ENCODE measurements at regions not wholly inside any gene's neighbourhood (a gene's known extent, or its start where the extent isn't known, plus 50 kb on each side); places are given as distances from the start of the nearest gene placed in this dataset.
A peak's percentile ranks its signal among the peaks of the same experiment; 100 is the strongest.

GRCh38 chr5:61905613-61906012 lies 400.4 kb upstream of the KIF2A start:
- DNase-seq (ENCODE audit: low read depth): no peak

- DNase-seq (ENCODE audit: low read depth): no peak
Measured at GRCh38 chr5:61906820-61907219, 399.2 kb upstream of the KIF2A start.

- no peak for DNase-seq (ENCODE audit: low read depth)
Measured at GRCh38 chr5:61907995-61908394, 398.0 kb upstream of the KIF2A start.

GRCh38 chr5:61910771-61911170 lies 395.2 kb upstream of the KIF2A start:
- DNase-seq (ENCODE audit: low read depth): peak; percentile 16

DNA sequence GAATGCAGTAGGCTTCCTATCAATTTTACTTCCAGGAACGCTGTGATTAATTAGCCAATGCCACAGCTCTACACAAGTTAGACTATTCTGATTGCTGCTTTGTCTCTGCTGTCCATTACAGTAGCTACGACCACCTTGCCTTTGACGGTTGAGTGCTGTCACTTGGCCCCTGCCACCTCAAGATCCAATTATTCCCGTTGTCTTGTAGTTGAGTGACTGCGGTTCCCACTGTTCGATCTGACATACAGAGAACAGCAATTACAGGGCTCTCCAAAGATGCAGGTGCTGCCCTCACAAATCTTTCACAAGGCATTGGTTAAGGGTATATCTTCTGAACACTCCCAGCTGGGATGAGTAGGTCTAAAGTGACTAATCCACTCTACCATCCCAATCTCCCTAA lies 393.4 kb upstream of the KIF2A start:
- no peak for DNase-seq (ENCODE audit: low read depth)

DNA sequence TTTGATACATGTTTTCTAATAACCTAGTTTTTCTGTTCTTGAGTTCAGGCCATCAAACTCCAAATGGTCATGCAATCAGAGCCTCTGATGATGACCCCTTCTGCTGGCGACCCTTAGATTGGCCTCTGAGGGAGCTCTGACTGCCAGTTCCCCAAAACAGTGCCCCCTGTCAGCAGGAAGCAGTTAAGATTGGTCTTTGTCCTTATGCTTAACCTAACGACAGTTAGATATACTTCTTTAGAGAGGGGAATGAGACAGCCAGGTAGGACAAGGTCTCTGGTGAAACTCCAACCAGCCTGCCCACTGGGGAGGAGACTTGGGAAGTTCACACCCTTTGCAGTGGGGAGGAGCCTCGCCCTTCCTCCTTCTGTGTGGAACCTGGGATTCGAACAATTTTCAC lies 390.4 kb upstream of the KIF2A start:
- DNase-seq (ENCODE audit: low read depth): no peak

GRCh38 chr5:61916621-61917620 lies 389.1 kb upstream of the KIF2A start:
- DNase-seq (ENCODE audit: low read depth): peak; percentile 5

GRCh38 chr5:61918611-61919010 lies 387.4 kb upstream of the KIF2A start:
- no peak for DNase-seq (ENCODE audit: low read depth)

GRCh38 chr5:61919920-61920319 lies 386.1 kb upstream of the KIF2A start:
- DNase-seq (ENCODE audit: low read depth): no peak

GRCh38 chr5:61924251-61924650 lies 381.8 kb upstream of the KIF2A start:
- no peak for DNase-seq (ENCODE audit: low read depth)

- no peak for DNase-seq (ENCODE audit: low read depth)
Measured at GRCh38 chr5:61926911-61927310, 379.1 kb upstream of the KIF2A start.

DNA sequence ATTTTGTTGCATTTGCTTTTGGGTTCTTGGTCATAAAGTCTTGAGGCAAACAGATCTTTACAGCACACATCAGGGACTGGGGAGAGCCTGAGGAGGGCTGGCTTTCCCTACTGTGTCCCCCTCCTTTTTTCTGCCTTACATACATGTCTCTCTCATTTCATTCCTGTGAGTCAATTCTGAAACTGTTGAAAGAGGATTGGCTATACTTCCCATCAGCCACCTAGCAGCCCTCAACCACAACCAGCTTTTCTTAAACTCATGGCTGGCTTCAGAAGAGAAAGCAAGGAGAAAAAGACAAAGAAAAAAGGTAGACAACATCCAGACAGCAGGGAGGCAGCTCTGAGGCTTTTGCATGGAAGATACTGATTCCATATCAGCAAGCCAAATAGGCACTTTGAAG lies 374.8 kb upstream of the KIF2A start:
- no peak for DNase-seq (ENCODE audit: low read depth)

DNA sequence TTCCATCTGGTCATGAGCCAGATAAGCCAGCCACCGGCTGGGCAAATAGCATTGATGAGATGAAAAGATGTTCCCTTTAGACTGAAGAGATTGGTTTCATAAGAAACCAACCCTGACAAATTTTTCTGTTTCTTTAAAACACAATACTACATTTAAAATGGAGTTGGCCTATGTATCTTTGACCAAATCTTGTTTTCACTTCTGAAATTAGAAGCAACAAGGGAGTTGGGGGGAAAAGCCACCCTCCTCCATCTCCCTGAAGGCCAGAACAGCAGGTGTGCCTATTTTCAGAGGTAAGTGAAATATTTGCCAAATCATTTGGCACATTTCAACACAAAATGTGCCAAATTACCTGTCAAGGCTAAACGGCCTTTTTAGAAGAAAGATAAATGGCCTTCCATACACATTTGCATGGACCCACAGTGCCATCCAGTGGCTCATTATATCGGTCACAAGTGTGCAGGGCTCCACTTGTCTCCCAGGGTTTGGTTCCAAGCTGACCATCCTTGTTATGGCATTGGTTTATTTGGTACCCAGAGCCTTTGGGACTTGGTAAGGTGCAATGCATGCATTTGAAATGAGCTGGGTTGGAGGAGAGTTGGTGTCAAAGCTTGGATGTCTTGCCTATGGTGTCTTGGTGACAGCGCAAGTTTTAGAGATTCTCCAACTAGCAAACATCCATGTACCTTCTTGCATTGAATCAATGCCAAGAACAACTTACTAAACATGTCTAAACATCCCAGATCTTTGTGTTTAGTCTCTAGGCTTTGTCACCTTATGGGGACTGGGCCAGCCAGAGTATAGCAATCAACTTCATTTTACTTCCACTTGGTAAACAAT lies 372.0 kb upstream of the KIF2A start:
- peak; percentile 48 for DNase-seq (ENCODE audit: low read depth)

DNA sequence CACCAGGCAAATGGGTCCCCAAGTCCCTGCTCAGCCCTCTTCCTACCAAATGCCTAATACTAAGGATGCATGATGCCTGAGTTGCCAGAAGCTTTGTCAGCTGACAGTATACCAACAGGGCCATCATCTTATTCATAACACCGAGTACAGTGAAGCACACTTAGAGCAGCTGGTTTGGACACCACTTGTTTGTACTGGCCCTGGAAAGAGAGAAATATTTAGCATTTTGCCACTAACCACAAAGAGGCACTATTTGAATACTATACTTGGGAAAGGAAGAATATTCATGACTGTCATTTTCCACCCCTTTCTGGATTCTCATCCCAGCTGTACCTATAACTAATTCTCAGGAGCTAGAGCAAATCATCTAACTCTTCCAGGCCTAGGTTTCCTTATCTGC lies 364.4 kb upstream of the KIF2A start:
- DNase-seq (ENCODE audit: low read depth): no peak

- no peak for DNase-seq (ENCODE audit: low read depth)
Measured at GRCh38 chr5:61942462-61943049, 363.4 kb upstream of the KIF2A start.

DNA sequence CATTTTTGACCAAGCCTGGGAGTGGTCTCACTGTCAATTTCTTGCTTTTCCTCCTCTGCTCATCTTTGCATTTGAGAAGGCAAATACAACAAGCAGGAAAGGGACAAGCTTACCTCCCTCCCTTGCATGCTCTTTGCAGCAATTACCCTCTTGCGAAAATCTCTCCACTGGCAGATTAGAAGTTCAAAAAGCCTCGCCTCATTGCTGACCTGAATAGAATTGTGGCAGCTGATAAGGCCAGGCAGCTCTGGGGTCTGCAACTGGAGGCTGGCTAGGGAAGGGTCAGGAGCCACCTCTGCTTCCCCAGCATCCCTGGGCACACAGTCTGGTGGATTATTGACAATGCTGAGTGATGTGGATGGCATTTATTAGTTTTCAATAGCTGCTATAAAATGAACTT lies 362.3 kb upstream of the KIF2A start:
- no peak for DNase-seq (ENCODE audit: low read depth)

- no peak for DNase-seq (ENCODE audit: low read depth)
Measured at GRCh38 chr5:61948151-61948550, 357.9 kb upstream of the KIF2A start.

- no peak for DNase-seq (ENCODE audit: low read depth)
Measured at GRCh38 chr5:61949054-61949678, 356.8 kb upstream of the KIF2A start.

DNA sequence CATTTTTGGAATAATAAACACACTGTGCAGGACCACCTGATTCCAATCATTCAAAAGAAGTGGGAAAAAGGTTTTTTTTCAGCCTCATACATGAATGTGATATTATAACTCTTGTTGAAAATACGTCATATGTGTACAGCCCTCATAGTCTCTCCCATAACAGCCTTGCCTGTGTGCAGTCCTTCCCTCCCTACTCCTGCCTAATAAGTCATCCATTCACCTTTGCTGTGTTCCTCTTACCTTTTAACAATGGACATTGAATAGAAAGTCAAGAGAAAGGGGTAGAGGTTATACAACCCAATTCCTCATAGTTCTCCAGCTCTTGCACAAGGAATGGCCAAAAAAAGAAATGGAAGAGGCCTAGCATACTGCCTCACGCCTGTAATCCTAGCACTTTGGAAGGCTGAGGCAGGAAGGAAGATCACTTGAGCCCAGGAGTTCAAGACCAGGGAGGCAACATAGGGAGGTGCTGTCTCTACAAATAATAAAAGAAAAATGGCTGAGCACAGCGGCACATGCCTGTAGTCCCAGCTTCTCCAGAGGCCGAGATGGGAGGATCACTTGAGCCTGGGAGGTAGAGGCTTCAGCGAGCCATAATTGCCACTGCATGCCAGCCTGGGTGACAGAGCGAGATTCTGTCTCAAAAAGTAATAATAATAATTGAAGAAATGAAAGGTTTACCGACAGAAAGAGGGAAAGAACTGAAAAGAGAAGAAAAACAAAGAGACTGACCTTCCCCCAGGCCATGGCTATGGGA lies 356.1 kb upstream of the KIF2A start:
- no peak for DNase-seq (ENCODE audit: low read depth)

DNA sequence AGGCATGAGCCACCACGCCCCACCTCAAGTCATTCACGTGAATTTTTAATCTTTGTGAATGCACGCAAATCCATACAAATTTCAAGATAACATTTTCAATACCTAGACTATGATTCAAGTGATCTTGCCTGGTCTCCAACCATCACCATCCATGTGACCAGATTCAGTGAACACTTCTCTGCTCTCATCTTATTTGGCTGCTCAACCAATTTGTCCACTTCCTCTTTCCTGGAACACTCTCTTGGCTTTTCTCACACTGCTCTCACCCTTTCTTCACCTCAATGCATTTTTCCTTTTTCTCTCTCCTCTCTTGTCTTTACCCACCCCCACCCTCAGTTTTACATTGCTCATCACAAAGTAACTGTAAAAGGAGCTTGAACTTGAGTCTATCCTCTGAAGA lies 354.7 kb upstream of the KIF2A start:
- no peak for DNase-seq (ENCODE audit: low read depth)

DNA sequence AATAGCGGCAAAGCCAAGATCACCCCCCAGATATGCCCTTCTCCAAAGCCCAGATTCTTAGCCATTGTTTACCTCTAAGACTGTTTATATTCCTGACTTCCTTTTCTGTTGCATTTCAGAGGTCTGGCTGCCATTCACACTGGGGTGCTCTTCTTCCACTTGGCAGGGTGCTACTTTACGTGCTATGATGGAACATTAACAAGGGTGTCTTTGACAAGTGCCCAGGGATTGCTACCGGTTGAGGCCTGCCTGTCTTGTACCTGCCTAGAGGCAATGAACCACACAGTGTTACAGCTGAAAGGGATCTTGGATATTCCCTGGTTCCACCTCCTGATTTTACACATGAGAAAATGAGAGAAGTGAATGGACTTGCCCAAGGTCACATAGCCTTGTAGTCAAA lies 352.1 kb upstream of the KIF2A start:
- DNase-seq (ENCODE audit: low read depth): no peak

Measured in Daoy (cell line).